Osteoblast (primary cell): ENCODE measurements at regions not wholly inside any gene's neighbourhood (a gene's known extent, or its start where the extent isn't known, plus 50 kb on each side); places are given as distances from the start of the nearest gene placed in this dataset.

Experiments
- DNase-seq: peaks from one replicate; pipeline ENCODE4 v3.0.0; 2011; ENCODE audit warnings: low spot score, mixed read lengths; ENCODE audit not compliant: insufficient read length; ENCODE audit errors: missing footprints
- H2AFZ ChIP-seq: 2 replicates; pipeline ENCODE4 v1.6.0; 2011; ENCODE audit warnings: mild to moderate bottlenecking, low read length
- H3K27ac ChIP-seq: 2 replicates; pipeline ENCODE4 v1.5.1; 2011; ENCODE audit warnings: mild to moderate bottlenecking, low read depth, low read length, moderate library complexity
- H3K27me3 ChIP-seq: 2 replicates; pipeline ENCODE4 v1.6.0; 2012; ENCODE audit warnings: mild to moderate bottlenecking, control low read depth, inconsistent platforms, low read length, moderate library complexity; ENCODE audit not compliant: insufficient read depth
- H3K36me3 ChIP-seq: 2 replicates; pipeline ENCODE4 v1.5.1; 2011; ENCODE audit warnings: mild to moderate bottlenecking, low read length, control low read depth, moderate library complexity; ENCODE audit not compliant: insufficient read depth
- H3K4me1 ChIP-seq: 2 replicates; pipeline ENCODE4 v1.5.1; 2011; ENCODE audit warnings: mild to moderate bottlenecking, low read length, control low read depth, moderate library complexity; ENCODE audit not compliant: insufficient read depth
- H3K4me2 ChIP-seq: 2 replicates; pipeline ENCODE4 v1.6.0; 2011; ENCODE audit warnings: mild to moderate bottlenecking, low read length; ENCODE audit not compliant: insufficient read depth
- H3K4me3 ChIP-seq: fragments of 200-600 bp; sonication (generic); 3 replicates; pipeline ENCODE4 v1.5.1; 2012; ENCODE audit warnings: mild to moderate bottlenecking, low read length, inconsistent platforms; ENCODE audit not compliant: insufficient read depth
- H3K79me2 ChIP-seq: 2 replicates; pipeline ENCODE4 v1.6.0; 2012; ENCODE audit warnings: mild to moderate bottlenecking, low read length, control low read depth, inconsistent platforms; ENCODE audit not compliant: insufficient read depth
- H3K9me3 ChIP-seq: 2 replicates; pipeline ENCODE4 v1.5.1; 2011; ENCODE audit warnings: low read depth, low read length, control low read depth
- H4K20me1 ChIP-seq: 2 replicates; pipeline ENCODE4 v1.6.0; 2012; ENCODE audit warnings: mild to moderate bottlenecking, low read length, control low read depth; ENCODE audit not compliant: insufficient read depth
- CTCF ChIP-seq: IDR thresholded peaks from 2 replicates; pipeline ENCODE4 v1.5.1; 2011; ENCODE audit warnings: mild to moderate bottlenecking, low read depth, low read length, moderate library complexity; ENCODE audit errors: extremely low read depth

DNA sequence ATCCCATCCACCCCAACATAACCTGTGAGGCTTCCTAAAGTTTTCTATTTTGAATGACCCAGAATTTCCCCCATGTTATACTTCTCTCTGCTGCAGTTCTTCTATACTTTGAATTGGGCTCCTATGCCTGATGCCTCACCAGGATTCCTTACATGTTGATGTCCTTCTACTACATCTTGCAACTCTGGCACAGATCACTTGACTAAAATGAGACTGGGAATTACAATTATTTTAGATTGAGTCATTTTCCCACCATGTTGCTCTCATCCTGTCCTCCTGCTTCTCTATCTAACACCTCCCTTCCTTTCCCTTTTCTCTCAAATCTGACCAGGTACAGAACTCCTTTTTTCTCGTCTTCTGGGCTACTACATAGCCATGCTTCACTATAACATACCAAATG lies 314.0 kb upstream of the KCNJ16 start:
- no peaks in the 10 kb centered on the region for H3K79me2 ChIP-seq
- no peaks in the 10 kb centered on the region for H3K9me3 ChIP-seq
- no peak overlapping the region for H3K4me2 ChIP-seq
- peaks cover 26% of the 10 kb centered on the region for H3K4me1 ChIP-seq
- H3K27ac ChIP-seq = no peak overlapping the region
- no peaks in the 10 kb centered on the region for H3K27me3 ChIP-seq
- no peaks in the 10 kb centered on the region for H3K36me3 ChIP-seq
- no peaks in the 10 kb centered on the region for H4K20me1 ChIP-seq
- no peak overlapping the region for H2AFZ ChIP-seq
- no peak for DNase-seq
- TF ChIP-seq CTCF = no peak
- no peak overlapping the region for H3K4me3 ChIP-seq

- Histone ChIP-seq H2AFZ (no peak overlapping the region), H4K20me1 (no peaks in the 10 kb centered on the region), H3K4me1 (peaks cover 26% of the 10 kb centered on the region)
Measured at GRCh38 chr17:69761767-69762321, 313.2 kb upstream of the KCNJ16 start.

DNA sequence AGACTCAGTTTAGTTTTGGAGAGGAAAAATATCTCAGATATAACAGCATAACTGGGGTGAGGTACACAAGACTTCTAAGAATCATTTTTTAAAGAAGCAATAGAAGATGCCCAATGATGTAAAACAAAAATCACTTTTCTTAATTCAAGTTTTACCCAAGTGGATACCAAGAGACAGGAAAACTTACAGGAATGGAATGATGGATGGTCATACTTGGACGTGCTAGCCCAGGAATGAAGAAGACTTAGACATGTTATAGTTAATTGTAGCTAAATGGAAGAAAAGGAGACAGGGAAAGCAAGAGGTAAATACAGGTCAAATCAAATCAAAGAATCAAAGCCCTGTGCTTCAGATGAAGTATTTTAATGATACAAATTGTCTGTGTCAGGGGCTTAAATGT lies 312.7 kb upstream of the KCNJ16 start:
- peaks cover 25% of the 10 kb centered on the region for H3K4me1 ChIP-seq
- H3K4me2 ChIP-seq = peak overlapping the region; percentile 42
- H3K79me2 ChIP-seq = no peaks in the 10 kb centered on the region
- peak overlapping the region; percentile 50 for H3K27ac ChIP-seq
- H4K20me1 ChIP-seq = no peaks in the 10 kb centered on the region
- H3K4me3 ChIP-seq = no peak overlapping the region
- no peaks in the 10 kb centered on the region for H3K27me3 ChIP-seq
- DNase-seq = no peak
- H2AFZ ChIP-seq = no peak overlapping the region
- H3K36me3 ChIP-seq = no peaks in the 10 kb centered on the region
- no peak for TF ChIP-seq CTCF
- H3K9me3 ChIP-seq = no peaks in the 10 kb centered on the region

More at GRCh38 chr17:69761767-69762321, 313.2 kb upstream of the KCNJ16 start:
- no peak overlapping the region for H3K4me3 ChIP-seq
- peak overlapping the region; percentile 42 for H3K4me2 ChIP-seq
- H3K27me3 ChIP-seq = no peaks in the 10 kb centered on the region
- no peaks in the 10 kb centered on the region for H3K9me3 ChIP-seq
- TF ChIP-seq CTCF = no peak
- peak overlapping the region; percentile 50 for H3K27ac ChIP-seq
- peak; percentile 30 for DNase-seq
- no peaks in the 10 kb centered on the region for H3K36me3 ChIP-seq
- H3K79me2 ChIP-seq = no peaks in the 10 kb centered on the region

DNA sequence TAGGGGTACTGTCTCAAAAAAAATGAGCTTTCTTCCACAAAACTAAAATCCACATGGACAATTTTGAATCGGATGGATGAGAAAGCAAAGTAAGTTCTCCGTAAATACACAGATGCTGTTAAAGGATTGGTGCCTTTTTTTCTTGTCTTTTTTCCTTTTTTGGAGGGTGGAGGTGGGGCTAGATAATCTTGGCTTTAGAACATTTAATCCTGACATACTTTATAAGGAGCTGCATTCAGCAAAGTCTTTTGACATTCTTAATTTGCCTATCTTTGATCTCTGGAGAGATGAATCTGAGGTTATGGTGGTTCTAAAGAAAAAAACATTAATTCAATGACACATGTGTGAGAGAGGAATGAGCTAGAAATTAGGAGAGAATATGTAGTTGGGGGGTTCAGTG lies 312.3 kb upstream of the KCNJ16 start:
- no peak overlapping the region for H3K27ac ChIP-seq
- no peaks in the 10 kb centered on the region for H3K36me3 ChIP-seq
- H3K79me2 ChIP-seq = no peaks in the 10 kb centered on the region
- no peaks in the 10 kb centered on the region for H3K9me3 ChIP-seq
- H4K20me1 ChIP-seq = no peaks in the 10 kb centered on the region
- peaks cover 22% of the 10 kb centered on the region for H3K4me1 ChIP-seq
- no peak for DNase-seq
- no peak overlapping the region for H3K4me2 ChIP-seq
- H3K4me3 ChIP-seq = no peak overlapping the region
- no peaks in the 10 kb centered on the region for H3K27me3 ChIP-seq
- no peak overlapping the region for H2AFZ ChIP-seq
- TF ChIP-seq CTCF = no peak
